ENCODE measurements at regions not wholly inside any gene's neighbourhood (a gene's known extent, or its start where the extent isn't known, plus 50 kb on each side); places are given as distances from the start of the nearest gene placed in this dataset.

DNA sequence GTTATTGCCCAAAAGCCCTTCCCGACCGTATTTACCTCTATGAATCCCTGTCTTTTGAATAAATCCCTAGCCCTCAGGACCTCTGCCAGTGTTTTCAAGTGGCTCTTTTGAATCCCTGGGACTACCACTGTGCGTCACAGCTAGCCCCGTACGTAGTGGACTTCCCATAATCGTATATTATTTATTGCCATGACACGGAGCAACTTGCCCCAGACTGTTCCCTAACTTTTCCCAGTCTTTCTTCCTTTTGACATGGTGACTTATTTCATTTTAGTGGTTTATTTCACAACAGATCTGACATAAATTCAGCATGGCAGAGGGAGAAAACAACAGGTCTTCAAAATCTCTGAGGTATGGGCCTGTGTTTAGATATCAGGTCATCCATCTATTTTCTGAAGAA, 318.6 kb upstream of the KLF6 start:
- TF ChIP-seq, protein P1, sequence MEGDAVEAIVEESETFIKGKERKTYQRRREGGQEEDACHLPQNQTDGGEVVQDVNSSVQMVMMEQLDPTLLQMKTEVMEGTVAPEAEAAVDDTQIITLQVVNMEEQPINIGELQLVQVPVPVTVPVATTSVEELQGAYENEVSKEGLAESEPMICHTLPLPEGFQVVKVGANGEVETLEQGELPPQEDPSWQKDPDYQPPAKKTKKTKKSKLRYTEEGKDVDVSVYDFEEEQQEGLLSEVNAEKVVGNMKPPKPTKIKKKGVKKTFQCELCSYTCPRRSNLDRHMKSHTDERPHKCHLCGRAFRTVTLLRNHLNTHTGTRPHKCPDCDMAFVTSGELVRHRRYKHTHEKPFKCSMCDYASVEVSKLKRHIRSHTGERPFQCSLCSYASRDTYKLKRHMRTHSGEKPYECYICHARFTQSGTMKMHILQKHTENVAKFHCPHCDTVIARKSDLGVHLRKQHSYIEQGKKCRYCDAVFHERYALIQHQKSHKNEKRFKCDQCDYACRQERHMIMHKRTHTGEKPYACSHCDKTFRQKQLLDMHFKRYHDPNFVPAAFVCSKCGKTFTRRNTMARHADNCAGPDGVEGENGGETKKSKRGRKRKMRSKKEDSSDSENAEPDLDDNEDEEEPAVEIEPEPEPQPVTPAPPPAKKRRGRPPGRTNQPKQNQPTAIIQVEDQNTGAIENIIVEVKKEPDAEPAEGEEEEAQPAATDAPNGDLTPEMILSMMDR (IDR thresholded peaks at IDR 0.05), result no peak
- no peak for TF ChIP-seq POLR2A (IDR thresholded peaks at IDR 0.05)
- H3K36me3 ChIP-seq (ENCODE audit: low read depth, missing control alignments), result no peaks in the 10 kb centered on the region
- no peak overlapping the region for H3K27ac ChIP-seq
- H3K4me1 ChIP-seq, result no peaks in the 10 kb centered on the region
- H3K27me3 ChIP-seq, result no peaks in the 10 kb centered on the region
- no peaks in the 10 kb centered on the region for H3K9me3 ChIP-seq
- 83% methylated on average over 7 of the region's 7 CpGs for WGBS, 2 donors
- intact Hi-C loops (cut with DNase I; ENCODE audit: low total_unique reads), result no loop called here
- DNase-seq, result no peak
- H3K4me3 ChIP-seq, result no peak overlapping the region

DNA sequence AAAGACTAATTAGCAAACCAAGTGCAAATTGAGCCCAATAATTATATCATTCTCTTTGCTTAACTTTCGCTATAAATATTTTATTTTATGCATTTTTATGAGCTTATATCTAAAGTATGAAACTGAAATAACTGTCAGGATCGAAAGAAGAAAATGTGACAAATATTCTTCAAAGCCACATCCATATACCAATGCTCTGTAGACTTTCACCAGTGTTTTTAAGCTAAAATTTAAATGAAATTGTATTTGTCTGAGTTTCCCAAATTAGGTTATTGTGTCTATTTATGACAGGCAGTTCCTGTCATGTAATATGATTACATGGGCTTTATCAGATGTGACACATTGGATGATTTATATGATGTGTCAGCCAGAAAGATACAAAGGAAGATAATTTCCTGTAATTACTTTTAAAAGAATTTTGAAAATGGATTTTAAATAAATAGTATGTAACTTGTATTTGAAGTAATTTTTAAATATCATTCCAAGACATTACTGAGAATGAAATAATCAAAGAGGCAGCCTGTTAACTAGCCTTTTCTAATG, 317.9 kb upstream of the KLF6 start:
- no peak for TF ChIP-seq POLR2A (IDR thresholded peaks at IDR 0.05)
- TF ChIP-seq, protein P1 (IDR thresholded peaks at IDR 0.05), result no peak
- H3K4me1 ChIP-seq, result no peaks in the 10 kb centered on the region
- WGBS, 2 donors, result 91 to 95% methylated on average over 2 of the region's 2 CpGs
- no peak for DNase-seq
- no peaks in the 10 kb centered on the region for H3K9me3 ChIP-seq
- H3K27ac ChIP-seq, result no peak overlapping the region
- H3K36me3 ChIP-seq (ENCODE audit: low read depth, missing control alignments), result no peaks in the 10 kb centered on the region
- no peak overlapping the region for H3K4me3 ChIP-seq
- no peaks in the 10 kb centered on the region for H3K27me3 ChIP-seq
- intact Hi-C loops (cut with DNase I; ENCODE audit: low total_unique reads), result no loop called here

DNA sequence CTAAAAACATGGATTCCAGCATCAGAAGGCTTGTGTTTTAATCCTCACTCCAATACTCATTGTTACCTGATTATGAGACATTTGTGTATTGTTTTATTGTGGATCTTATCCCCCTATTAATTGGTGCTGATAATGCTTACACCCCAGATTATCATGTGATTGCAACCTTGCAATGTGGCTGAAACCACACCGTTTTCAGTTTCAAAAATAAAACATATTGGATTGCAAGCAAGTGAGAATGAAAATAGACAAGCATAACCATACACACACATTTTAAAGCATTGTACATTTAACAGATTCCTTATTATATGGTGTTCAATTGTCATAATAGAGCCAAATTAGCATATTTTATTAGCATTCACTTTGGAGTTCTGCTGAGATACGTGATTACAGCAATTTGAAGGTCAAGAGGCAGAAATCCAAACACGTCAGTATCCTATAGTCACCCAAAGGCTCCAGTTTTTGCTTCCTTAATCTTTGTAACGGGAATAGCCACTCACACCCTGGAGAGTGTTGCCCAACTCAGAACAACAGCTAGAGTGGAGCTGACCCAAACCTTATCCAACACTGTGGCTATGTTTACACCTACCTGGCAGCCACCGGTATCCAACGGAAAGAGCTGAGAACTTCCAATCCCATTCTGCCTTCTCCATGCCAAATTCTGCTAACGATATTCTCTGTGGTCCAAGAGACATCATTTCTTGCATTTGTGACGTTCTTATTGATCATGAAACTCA, 317.1 kb upstream of the KLF6 start:
- no peak for TF ChIP-seq POLR2A (IDR thresholded peaks at IDR 0.05)
- TF ChIP-seq, protein P1 (IDR thresholded peaks at IDR 0.05), result no peak
- H3K27me3 ChIP-seq, result no peaks in the 10 kb centered on the region
- no peaks in the 10 kb centered on the region for H3K4me1 ChIP-seq
- DNase-seq, result no peak
- WGBS, 2 donors, result 85 to 87% methylated on average over 8 of the region's 8 CpGs
- intact Hi-C loops (cut with DNase I; ENCODE audit: low total_unique reads), result no loop called here
- no peaks in the 10 kb centered on the region for H3K9me3 ChIP-seq
- H3K36me3 ChIP-seq (ENCODE audit: low read depth, missing control alignments), result no peaks in the 10 kb centered on the region
- no peak overlapping the region for H3K27ac ChIP-seq
- H3K4me3 ChIP-seq, result no peak overlapping the region

DNA sequence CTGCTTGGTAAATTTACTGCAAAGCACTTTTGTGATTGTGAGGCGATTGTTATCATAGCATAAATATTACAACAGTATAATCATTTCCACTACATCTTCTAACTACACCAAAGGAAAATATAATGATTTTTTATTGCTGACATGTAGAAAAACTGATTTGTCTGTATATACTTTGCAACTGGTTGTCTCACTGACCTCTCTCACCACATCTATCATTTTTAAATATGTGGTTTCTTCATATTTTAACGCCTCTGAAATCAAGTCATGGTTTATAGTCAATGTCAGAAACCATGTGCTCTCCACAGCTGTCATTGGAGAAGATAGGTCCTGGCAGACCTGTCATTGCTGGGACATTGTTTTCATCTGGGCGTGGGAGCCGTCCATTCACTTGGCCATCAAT, 315.4 kb upstream of the KLF6 start:
- intact Hi-C loops (cut with DNase I; ENCODE audit: low total_unique reads), result no loop called here
- WGBS, 2 donors, result 85 to 91% methylated on average over 4 of the region's 4 CpGs
- no peak overlapping the region for H3K4me3 ChIP-seq
- no peaks in the 10 kb centered on the region for H3K9me3 ChIP-seq
- no peak for TF ChIP-seq POLR2A (IDR thresholded peaks at IDR 0.05)
- TF ChIP-seq, protein P1 (IDR thresholded peaks at IDR 0.05), result no peak
- H3K4me1 ChIP-seq, result no peaks in the 10 kb centered on the region
- no peak for DNase-seq
- no peaks in the 10 kb centered on the region for H3K36me3 ChIP-seq (ENCODE audit: low read depth, missing control alignments)
- no peak overlapping the region for H3K27ac ChIP-seq
- no peaks in the 10 kb centered on the region for H3K27me3 ChIP-seq

DNA sequence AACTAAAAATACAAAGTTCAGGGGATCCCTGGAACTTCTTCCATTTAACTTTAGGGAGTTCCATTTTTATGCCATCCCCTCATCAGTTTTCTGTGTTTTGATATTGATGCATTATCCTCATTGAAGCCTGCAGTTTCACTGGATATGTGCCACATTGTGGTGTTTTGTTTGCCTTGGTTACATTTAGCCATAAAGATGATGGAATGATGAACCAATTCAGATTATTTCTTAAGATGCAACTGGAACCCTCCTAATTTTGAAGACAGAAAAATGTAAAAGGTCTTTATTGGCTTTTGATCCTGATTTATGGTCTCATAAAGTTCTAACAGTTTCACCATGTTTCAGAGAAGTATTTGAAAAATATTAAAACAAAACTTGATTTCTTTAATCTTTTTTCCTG, 314.2 kb upstream of the KLF6 start:
- intact Hi-C loops (cut with DNase I; ENCODE audit: low total_unique reads), result no loop called here

More for the DNA sequence above, 314.2 kb upstream of the KLF6 start:
- Histone ChIP-seq H3K4me1 (no peaks in the 10 kb centered on the region), H3K27ac (no peak overlapping the region), H3K4me3 (no peak overlapping the region), H3K27me3 (no peaks in the 10 kb centered on the region), H3K36me3 (ENCODE audit: low read depth, missing control alignments) (no peaks in the 10 kb centered on the region), H3K9me3 (no peaks in the 10 kb centered on the region)
- TF ChIP-seq POLR2A (IDR thresholded peaks at IDR 0.05), result no peak
- TF ChIP-seq, protein P1 (IDR thresholded peaks at IDR 0.05), result no peak
- DNase-seq, result no peak

All from testis (tissue), 2 donors.